GM19025 (cell line): ENCODE measurements at regions not wholly inside any gene's neighbourhood (a gene's known extent, or its start where the extent isn't known, plus 50 kb on each side); places are given as distances from the start of the nearest gene placed in this dataset.

Experiments used
- ATAC-seq: cut with Tn5 transposase; IDR thresholded peaks from one replicate; pipeline ENCODE4 v1.9.1; 2021; ENCODE audit warnings: mild to moderate bottlenecking, low read depth, moderate library complexity; ENCODE audit not compliant: unreplicated experiment

- no peak for ATAC-seq
These were observed 58.5 kb upstream of the EXOC6 start for GRCh38 chr10:92789786-92790185.

DNA sequence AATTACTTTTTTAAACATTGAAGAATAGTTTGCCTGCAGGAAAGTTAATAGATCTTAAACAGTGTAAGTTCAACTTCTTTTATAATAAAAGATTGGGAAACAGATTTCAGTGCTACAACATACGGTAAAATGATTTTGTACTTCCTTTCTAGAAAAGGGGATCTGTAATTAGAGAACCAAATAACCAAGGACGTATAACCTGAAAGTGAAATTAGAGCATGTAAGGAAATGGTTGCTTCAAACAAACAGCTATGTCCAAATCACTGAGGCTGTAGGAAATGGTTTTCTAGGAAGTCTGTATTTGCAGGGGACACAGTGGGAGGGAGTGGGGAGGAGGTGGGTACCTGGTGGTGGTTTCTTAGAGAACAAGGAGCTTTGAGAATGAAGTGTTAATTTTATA, 57.9 kb upstream of the EXOC6 start:
- ATAC-seq = no peak

- no peak for ATAC-seq
These were observed 55.7 kb upstream of the EXOC6 start for GRCh38 chr10:92792661-92793060.
